IMR-90 (cell line): ENCODE measurements at regions not wholly inside any gene's neighbourhood (a gene's known extent, or its start where the extent isn't known, plus 50 kb on each side); places are given as distances from the start of the nearest gene placed in this dataset.
A peak's percentile ranks its signal among the peaks of the same experiment; 100 is the strongest.

ENCODE experiments used
- ATAC-seq: fragments of 200-7000 bp; cut with Tn5 transposase; 2 replicates; pipeline ENCODE4 v1.9.1; 2020; ENCODE audit warnings: low read depth, mild to moderate bottlenecking, moderate library complexity
- BruUV-seq: library from RNA; stranded (reverse); fragments of 400-500 nt; replicated peaks from 2 replicates; lab custom pipeline; 2021; lab: Mats Ljungman, UMichigan
- CTCF ChIA-PET: fragments of 300-600 bp; formaldehyde crosslinking; extraction: SDS; loops from one replicate; lab custom pipeline; 2021; ENCODE audit warnings: antibody characterized with exemption; lab: Yijun Ruan, JAX
- POLR2A ChIA-PET: fragments of 300-600 bp; sonication (Branson Sonifier 250); formaldehyde crosslinking; loops from one replicate; lab custom pipeline; 2022; ENCODE audit warnings: antibody characterized with exemption; ENCODE audit not compliant: unreplicated experiment; lab: Charles Lee
- DNase-seq: peaks from one replicate; pipeline ENCODE4 v3.0.0; 2013
- H2AFZ ChIP-seq: replicated peaks from 2 replicates; pipeline ENCODE3; 2013; ENCODE audit warnings: low read length, mild to moderate bottlenecking; ENCODE audit not compliant: poor library complexity
- H2AK5ac ChIP-seq: 2 replicates; pipeline ENCODE4 v1.6.1; 2013; ENCODE audit warnings: low read depth, low read length, inconsistent platforms
- H2AK9ac ChIP-seq: replicated peaks from 2 replicates; pipeline ENCODE3; 2013; ENCODE audit warnings: mild to moderate bottlenecking, low read depth, low read length, moderate library complexity; ENCODE audit not compliant: poor library complexity
- H2BK120ac ChIP-seq: 2 replicates; pipeline ENCODE4 v1.6.1; 2013; ENCODE audit warnings: low read depth, low read length, inconsistent platforms
- H2BK15ac ChIP-seq: 3 replicates; pipeline ENCODE4 v1.6.1; 2013; ENCODE audit warnings: low read depth, low read length, inconsistent platforms
- H2BK20ac ChIP-seq: 2 replicates; pipeline ENCODE4 v1.6.1; 2013; ENCODE audit warnings: low read depth, mild to moderate bottlenecking, inconsistent platforms, low read length, moderate library complexity
- H2BK5ac ChIP-seq: 2 replicates; pipeline ENCODE4 v1.6.1; 2013; ENCODE audit warnings: mild to moderate bottlenecking, low read depth, low read length, inconsistent platforms; ENCODE audit not compliant: poor library complexity, severe bottlenecking
- H3K14ac ChIP-seq: replicated peaks from 2 replicates; pipeline ENCODE4 v1.6.1; 2013; ENCODE audit warnings: low read depth, low read length, inconsistent platforms
- H3K18ac ChIP-seq: 2 replicates; pipeline ENCODE4 v1.6.1; 2013; ENCODE audit warnings: low read depth, low read length, control low read depth
- H3K23ac ChIP-seq: 2 replicates; pipeline ENCODE4 v1.6.1; 2013; ENCODE audit warnings: low read depth, low read length, inconsistent platforms
- H3K27ac ChIP-seq: 2 replicates; pipeline ENCODE4 v1.5.1; 2013; ENCODE audit warnings: mild to moderate bottlenecking, control low read depth, low read length; ENCODE audit not compliant: insufficient read depth
- H3K27me3 ChIP-seq: 2 replicates; pipeline ENCODE4 v1.6.1; 2013; ENCODE audit warnings: low read length; ENCODE audit not compliant: control insufficient read depth, insufficient read depth
- H3K36me3 ChIP-seq: 2 replicates; pipeline ENCODE4 v1.6.1; 2013; ENCODE audit warnings: low read length, mixed read lengths; ENCODE audit not compliant: control insufficient read depth, insufficient read depth
- H3K4ac ChIP-seq: 2 replicates; pipeline ENCODE4 v1.6.1; 2013; ENCODE audit warnings: low read depth, low read length, inconsistent platforms
- H3K4me1 ChIP-seq: 2 replicates; pipeline ENCODE4 v1.6.1; 2013; ENCODE audit warnings: low read length, mixed read lengths; ENCODE audit not compliant: control insufficient read depth, insufficient read depth
- H3K4me2 ChIP-seq: 2 replicates; pipeline ENCODE4 v1.6.1; 2013; ENCODE audit warnings: low read depth, mild to moderate bottlenecking, control low read depth, low read length, moderate library complexity
- H3K4me3 ChIP-seq: 2 replicates; pipeline ENCODE4 v1.5.1; 2013; ENCODE audit warnings: low read depth, mild to moderate bottlenecking, control low read depth, low read length, moderate library complexity; ENCODE audit not compliant: insufficient read depth
- H3K56ac ChIP-seq: 2 replicates; pipeline ENCODE4 v1.6.1; 2013; ENCODE audit warnings: low read length, inconsistent platforms; ENCODE audit not compliant: insufficient read depth; ENCODE audit errors: extremely low read depth
- H3K79me1 ChIP-seq, 2 experiments: 2 replicates each; pipeline ENCODE4 v1.6.1; 2013; ENCODE audit warnings: low read length in 2 of 2, inconsistent platforms in 1 of 2, low read depth in 1 of 2
- H3K9ac ChIP-seq: 2 replicates; pipeline ENCODE4 v1.6.1; 2013; ENCODE audit warnings: low read depth, low read length, control low read depth
- H3K9me1 ChIP-seq: 2 replicates; pipeline ENCODE4 v1.6.1; 2013; ENCODE audit warnings: low read length, inconsistent platforms; ENCODE audit not compliant: insufficient read depth
- H3K9me3 ChIP-seq: 2 replicates; pipeline ENCODE4 v1.6.1; 2013; ENCODE audit warnings: low read length; ENCODE audit not compliant: control insufficient read depth, insufficient read depth
- H4K20me1 ChIP-seq: 2 replicates; pipeline ENCODE4 v1.6.1; 2013; ENCODE audit warnings: low read length, inconsistent platforms; ENCODE audit not compliant: insufficient read depth
- H4K5ac ChIP-seq: 2 replicates; pipeline ENCODE4 v1.6.1; 2013; ENCODE audit warnings: mild to moderate bottlenecking, low read depth, low read length, control low read depth
- H4K8ac ChIP-seq, 2 experiments: 2 replicates each; pipeline ENCODE4 v1.6.1; 2013; ENCODE audit warnings: low read depth in 2 of 2, low read length in 2 of 2, control low read depth in 1 of 2, inconsistent platforms in 1 of 2
- H4K91ac ChIP-seq: 2 replicates; pipeline ENCODE4 v1.6.1; 2013; ENCODE audit warnings: low read depth, low read length, inconsistent platforms; ENCODE audit not compliant: insufficient read depth
- MAFK ChIP-seq: IDR thresholded peaks from 2 replicates; pipeline ENCODE4 v1.6.1; 2012; ENCODE audit warnings: low read depth, low read length, improper control_type of control experiment
- SMC3 ChIP-seq: fragments of 150-350 bp; IDR thresholded peaks from 2 replicates; pipeline ENCODE4 v1.6.1; 2016; ENCODE audit warnings: low read depth, mild to moderate bottlenecking, antibody characterized with exemption, low read length, moderate library complexity
- WGBS, 2 experiments: methylation state at CpG; one replicate each; pipeline versions ENCODE4 v1.1.5 to v1.1.7; 2013; ENCODE audit warnings: missing lambda C conversion rate in 2 of 2; ENCODE audit not compliant: insufficient read length in 1 of 2; ENCODE audit errors: extremely low coverage in 2 of 2; 5-methylcytosine and 5-hydroxymethylcytosine counted together
- dilution Hi-C: fragments of 300-500 bp; cut with HindIII; formaldehyde crosslinking; loops from one replicate; pipeline ENCODE4 v1.14.3; 2018; ENCODE audit warnings: low sequenced_read_pairs; ENCODE audit not compliant: unreplicated experiment
- in situ Hi-C: fragments of 300-500 bp; cut with MboI; formaldehyde crosslinking; loops from 3 replicates; pipeline ENCODE4 v1.14.3; 2019; ENCODE audit warnings: low sequenced_read_pairs, inconsistent platforms, mixed read lengths
- intact Hi-C: fragments of 100-400 bp; cut with micrococcal nuclease; formaldehyde crosslinking; loops from 2 replicates; pipeline ENCODE4 v1.10.0; 2022
- TF ChIP-seq, protein P1 (sequence below): conservative IDR thresholded peaks from 2 replicates; pipeline ENCODE4 v1.5.1; 2012; ENCODE audit warnings: mild to moderate bottlenecking, low read depth, low read length, improper control_type of control experiment

DNA sequence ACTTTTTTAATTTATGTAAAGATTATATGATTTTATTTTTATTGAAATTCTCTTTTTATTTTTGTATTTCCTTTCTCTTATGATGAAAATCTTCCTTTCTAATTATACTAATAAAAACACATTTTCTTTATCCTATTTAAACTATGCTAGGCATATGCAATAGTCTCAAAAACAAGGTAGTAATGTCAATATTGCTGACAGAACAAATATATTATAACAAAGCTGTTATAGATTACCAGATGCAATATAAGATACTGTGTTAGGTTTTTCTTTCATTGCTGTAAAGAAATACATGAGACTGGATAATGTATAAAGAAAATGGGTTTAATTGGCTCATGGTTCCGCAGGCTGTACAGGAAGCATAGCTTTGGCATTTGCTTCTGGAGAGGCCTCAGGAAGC is 631.2 kb upstream of the SOX11 start:
- no peaks in the 10 kb centered on the region for H3K27me3 ChIP-seq
- no peak overlapping the region for H2AK9ac ChIP-seq
- ATAC-seq (no peak), DNase-seq (no peak)
- ChIA-PET POLR2A (no interaction called here), CTCF (no interaction called here)
- no peak overlapping the region for H3K18ac ChIP-seq
- no peaks in the 10 kb centered on the region for H3K9me1 ChIP-seq
- peak; percentile 60 for TF ChIP-seq MAFK
- TF ChIP-seq SMC3 = no peak
- TF ChIP-seq, protein P1, sequence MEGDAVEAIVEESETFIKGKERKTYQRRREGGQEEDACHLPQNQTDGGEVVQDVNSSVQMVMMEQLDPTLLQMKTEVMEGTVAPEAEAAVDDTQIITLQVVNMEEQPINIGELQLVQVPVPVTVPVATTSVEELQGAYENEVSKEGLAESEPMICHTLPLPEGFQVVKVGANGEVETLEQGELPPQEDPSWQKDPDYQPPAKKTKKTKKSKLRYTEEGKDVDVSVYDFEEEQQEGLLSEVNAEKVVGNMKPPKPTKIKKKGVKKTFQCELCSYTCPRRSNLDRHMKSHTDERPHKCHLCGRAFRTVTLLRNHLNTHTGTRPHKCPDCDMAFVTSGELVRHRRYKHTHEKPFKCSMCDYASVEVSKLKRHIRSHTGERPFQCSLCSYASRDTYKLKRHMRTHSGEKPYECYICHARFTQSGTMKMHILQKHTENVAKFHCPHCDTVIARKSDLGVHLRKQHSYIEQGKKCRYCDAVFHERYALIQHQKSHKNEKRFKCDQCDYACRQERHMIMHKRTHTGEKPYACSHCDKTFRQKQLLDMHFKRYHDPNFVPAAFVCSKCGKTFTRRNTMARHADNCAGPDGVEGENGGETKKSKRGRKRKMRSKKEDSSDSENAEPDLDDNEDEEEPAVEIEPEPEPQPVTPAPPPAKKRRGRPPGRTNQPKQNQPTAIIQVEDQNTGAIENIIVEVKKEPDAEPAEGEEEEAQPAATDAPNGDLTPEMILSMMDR = no peak
- no peak overlapping the region for H3K4me3 ChIP-seq
- no peak overlapping the region for H2BK5ac ChIP-seq
- H3K36me3 ChIP-seq = no peaks in the 10 kb centered on the region
- no peak overlapping the region for H3K9ac ChIP-seq
- H2BK120ac ChIP-seq = no peak overlapping the region
- no peak overlapping the region for H4K8ac ChIP-seq
- no peak overlapping the region for H3K23ac ChIP-seq
- H3K4me1 ChIP-seq = no peaks in the 10 kb centered on the region
- H4K5ac ChIP-seq = no peak overlapping the region
- no peak overlapping the region for H2AK5ac ChIP-seq
- no peak overlapping the region for H2AFZ ChIP-seq
- H2BK20ac ChIP-seq = no peak overlapping the region
- H2BK15ac ChIP-seq = no peak overlapping the region
- no peak overlapping the region for H3K4ac ChIP-seq
- intact Hi-C loops (no loop called here), dilution Hi-C loops (no loop called here), in situ Hi-C loops (no loop called here)
- no peak overlapping the region for H3K4me2 ChIP-seq
- no peak overlapping the region for H3K56ac ChIP-seq
- no peaks in the 10 kb centered on the region for H3K79me1 ChIP-seq
- no peak overlapping the region for H4K91ac ChIP-seq
- peaks cover 10% of the 10 kb centered on the region for H3K9me3 ChIP-seq
- WGBS, 2 experiments = no CpG with 5 or more reads among the region's 1 CpG
- no peaks in the 10 kb centered on the region for H4K20me1 ChIP-seq
- BruUV-seq = no TSS peak
- no peak overlapping the region for H3K27ac ChIP-seq
- H3K14ac ChIP-seq = no peak overlapping the region
